Fibroblast of lung (primary cell): ENCODE measurements at regions not wholly inside any gene's neighbourhood (a gene's known extent, or its start where the extent isn't known, plus 50 kb on each side); places are given as distances from the start of the nearest gene placed in this dataset.

ENCODE experiments used
- CTCF ChIP-seq, 2 donors: IDR thresholded peaks in 1 of 2; conservative IDR thresholded peaks in 1 of 2; 1 replicate in 1 of 2; 2 replicates in 1 of 2; pipeline ENCODE4 v1.5.1; 2011 to 2012; ENCODE audit warnings: low read length in 2 of 2, control low read depth in 1 of 2, inconsistent platforms in 1 of 2, low read depth in 1 of 2, mild to moderate bottlenecking in 1 of 2
- EZH2 ChIP-seq: IDR thresholded peaks from 2 replicates; pipeline ENCODE4 v1.5.1; 2012; ENCODE audit warnings: low read length, control low read depth, mild to moderate bottlenecking; ENCODE audit errors: missing control alignments

- TF ChIP-seq CTCF (conservative IDR thresholded peaks at IDR 0.05 in 1 of 2, IDR thresholded peaks at IDR 0.05 in 1 of 2; ENCODE audit: low read depth in 1 of 2, low read length in 2 of 2) (peak; percentile 82 to 90), EZH2 (no peak)
These were observed 199.5 kb upstream of the DCN start for GRCh38 chr12:91382081-91382543.
